ENCODE measurements at regions not wholly inside any gene's neighbourhood (a gene's known extent, or its start where the extent isn't known, plus 50 kb on each side); places are given as distances from the start of the nearest gene placed in this dataset.

DNA sequence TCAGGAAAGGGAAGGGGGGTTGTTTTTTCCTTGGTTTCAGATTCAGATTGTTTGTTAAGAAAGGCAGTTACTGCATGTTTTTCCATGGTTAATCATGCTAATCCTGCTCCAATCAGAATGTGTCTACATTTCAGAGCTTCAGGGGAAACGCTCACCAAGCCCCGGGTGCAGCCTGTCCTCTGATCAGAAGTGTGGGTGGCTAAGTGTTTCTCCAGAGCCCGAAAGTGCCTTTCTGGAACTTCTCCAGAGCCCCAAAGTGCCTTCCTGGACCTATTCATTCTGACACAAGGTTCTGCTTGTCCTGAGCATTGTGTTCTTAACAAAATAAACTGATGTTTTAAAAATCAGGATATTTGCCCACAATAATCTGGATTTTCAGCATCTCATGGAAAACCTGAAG lies 359.0 kb upstream of the ZNF521 start:
- no peak for DNase-seq

DNA sequence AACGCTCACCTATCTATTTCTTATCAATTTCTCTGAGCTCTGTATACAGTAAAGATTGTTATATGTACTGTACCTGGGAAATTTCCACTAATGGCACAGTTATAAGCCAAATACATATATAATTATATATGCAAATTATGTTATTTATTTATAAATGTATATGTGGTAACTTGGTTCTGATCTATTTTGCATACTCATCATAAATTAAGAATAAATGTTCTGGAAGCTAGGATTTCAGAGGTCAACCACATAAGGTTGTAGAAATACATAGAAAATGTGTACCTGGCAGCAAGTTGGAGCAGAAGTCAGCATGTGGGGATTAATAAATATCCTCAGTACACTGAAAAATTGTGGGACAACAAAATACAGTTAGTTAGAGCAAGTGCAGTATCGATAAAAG lies 353.7 kb upstream of the ZNF521 start:
- DNase-seq: no peak

DNA sequence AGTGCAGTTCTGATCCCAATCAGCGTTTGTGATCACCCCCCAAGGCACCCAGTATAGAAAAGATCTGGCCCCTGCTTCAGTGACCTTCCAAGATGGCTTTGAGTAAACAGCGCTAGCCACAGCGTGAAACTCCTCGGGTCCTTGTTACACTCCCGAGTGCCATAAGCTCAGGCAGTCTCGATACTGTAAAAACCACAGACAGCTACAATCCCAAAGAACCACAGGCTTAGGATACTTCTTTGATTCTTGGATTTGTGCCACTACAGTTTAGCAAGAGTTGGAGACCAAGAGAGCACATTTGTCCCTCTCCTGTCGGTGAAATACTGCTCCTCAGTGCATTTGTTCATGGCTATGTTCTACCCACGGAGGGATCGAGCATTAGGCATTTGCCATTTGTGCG lies 352.5 kb upstream of the ZNF521 start:
- DNase-seq: no peak

DNA sequence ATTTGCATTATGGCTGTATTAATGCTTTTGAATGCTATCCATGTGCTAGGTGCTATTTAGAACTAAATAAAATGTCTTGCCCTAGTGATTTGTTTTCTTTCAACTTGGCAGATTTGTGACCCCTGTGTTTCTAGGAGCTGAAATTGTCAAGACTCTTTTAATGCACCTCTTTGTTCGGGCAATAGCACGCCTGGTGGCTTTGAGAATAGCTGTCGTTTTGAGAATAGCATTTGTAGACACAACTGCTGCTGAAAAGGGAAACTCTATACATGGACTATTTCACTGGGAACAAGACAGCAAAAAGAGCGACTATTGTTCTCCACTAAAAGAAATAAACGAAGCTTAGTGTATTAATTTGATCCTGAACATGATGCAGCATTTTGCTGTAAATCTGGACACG lies 352.1 kb upstream of the ZNF521 start:
- DNase-seq: no peak

DNA sequence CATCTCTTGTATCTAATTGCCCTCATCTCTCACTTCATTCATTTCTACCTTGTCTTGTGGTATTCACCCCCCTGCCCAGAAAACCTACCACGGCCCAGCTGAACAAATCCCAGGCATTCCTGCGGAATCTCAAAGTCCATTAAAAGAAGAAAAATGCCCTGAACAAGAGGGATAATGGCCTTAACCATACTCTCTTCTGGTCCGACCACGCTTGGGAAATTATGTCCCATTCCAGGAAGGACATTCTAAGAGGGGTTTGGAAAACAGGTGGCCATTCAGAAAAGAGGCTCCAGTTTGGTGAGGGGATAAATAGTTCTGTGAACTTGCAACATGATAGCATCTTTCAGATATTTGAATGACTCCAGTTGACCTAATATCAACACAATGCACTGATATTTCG lies 349.9 kb upstream of the ZNF521 start:
- no peak for DNase-seq

DNA sequence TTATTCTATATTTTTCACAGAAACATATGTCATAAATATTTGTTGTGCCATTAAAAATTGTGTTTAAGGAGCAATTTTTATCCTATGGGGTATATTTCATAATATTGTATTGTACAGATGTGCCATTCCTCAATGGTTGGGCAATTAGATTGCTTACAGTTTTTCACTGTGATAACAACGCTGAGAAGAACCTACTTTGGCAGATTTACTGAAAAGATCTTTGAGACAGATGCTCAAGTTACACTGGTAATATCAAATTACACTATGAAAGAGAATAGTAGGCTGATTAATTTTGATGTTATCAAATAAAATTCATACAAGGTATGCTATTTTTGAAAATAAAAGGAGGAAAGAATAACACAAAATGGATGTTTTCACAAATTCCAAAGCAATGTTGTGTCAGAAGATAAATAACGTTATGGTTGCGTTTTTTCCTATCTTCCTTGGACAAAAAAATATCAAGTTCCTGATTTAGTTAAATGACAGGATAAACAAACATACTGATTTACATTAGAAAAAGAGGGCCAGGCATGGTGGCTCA lies 335.1 kb upstream of the ZNF521 start:
- DNase-seq: no peak

DNA sequence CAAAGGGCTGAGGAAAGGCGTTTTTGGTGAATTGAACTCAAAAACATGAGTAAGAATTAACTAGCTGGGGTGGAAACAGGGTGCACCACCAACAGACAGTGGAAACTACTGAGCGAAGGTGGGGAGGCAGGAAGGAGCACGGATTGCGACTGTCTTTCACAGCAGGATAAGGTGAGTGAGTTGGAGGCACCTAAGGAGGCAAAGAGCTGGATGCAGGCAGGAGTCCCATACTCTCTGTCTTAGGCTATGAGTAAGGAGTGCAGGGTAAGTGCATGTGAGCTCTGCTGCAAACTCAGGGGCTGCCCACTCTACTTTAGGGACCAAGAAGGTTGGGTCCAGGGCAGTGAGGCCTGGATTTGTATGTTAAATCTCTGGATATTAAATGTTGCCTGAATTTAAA lies 333.1 kb upstream of the ZNF521 start:
- no peak for DNase-seq

DNA sequence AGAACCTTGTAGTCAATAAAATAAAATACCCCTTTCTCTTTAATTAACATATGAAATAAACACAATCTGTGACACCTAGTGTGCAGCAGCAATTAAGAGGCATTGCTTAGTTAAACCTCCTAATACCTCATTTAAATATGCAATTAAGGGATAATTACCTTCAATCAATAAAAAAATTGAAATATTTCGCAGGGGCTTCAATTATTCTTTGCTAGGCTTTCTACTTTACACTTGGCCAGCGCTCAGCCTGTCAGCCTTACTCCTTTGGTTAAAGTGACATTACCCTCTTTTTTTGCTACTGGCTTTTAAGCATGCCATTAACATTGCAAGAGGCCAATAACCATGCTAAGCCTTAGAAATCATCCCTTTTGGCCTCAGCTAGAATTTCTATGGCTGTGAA lies 327.5 kb upstream of the ZNF521 start:
- DNase-seq: no peak

DNA sequence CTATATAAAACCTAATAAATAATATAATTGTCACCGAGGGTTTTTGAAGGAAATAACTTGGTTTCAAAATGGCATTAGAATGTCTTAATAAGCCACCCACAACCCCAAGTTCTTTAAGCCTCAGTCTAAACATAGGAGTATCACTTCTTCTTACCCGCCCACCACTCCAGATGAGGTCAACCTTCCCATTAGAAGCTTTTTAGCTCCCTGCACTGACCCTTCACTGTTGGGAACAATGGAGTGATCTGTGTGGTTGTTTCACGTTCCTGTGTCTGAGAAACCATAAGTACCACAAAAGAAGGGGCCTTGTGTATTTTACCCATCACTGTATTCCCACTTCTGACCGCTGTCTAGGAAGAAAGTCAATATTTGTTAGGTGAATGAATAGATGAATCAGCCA lies 326.3 kb upstream of the ZNF521 start:
- DNase-seq: no peak

DNA sequence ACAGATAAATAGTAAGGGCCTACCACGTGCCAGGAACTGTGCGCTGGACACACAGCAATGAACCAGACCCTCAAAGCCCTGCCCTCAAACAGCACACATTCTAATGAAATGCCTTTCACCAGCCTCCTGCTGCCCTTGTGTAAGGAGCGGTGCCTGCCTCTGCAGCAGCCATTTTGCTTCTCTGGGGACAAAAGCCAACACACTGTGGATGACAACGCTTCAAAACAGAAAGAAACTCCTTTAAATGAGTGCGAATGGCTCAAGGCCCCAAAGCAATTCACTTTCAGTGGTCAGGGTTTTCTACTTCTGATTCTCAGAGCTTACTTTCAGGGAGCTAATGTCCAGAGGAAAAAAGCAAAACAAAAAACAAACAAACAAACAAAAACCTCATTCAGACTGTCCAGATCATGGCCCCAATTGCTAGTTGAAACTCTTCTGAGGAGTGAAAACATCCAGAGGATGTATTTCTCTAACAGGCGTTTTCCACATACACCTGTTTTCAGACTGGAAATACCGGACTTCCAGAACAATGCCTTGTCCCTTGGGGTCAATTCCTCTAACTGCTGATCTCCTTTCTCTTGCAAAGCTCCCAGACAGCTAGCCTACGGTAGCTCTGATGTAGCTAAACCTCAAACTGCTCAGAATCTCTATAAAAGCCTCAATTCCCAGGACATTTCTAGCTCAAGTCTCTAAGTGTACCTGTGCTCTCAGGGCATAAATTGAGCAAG lies 323.3 kb upstream of the ZNF521 start:
- no peak for DNase-seq

DNA sequence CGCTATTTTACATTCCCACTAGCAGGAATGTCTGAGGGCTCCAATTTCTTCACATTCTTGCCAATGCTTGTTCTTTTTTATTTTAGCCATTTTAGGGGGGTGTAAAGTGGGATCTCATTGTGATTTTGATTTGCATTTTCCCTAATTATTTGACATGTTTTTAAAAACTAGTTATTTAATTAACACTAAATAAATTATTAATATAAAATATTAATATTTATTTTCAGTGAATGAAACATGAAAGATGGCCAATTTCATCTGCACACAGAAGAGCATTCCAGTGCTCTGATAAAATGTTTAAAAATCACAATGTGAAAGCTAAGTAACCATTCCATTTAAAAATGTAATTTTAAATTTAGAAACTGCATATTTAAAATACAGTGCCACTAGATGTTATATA lies 322.2 kb upstream of the ZNF521 start:
- DNase-seq: no peak

DNA sequence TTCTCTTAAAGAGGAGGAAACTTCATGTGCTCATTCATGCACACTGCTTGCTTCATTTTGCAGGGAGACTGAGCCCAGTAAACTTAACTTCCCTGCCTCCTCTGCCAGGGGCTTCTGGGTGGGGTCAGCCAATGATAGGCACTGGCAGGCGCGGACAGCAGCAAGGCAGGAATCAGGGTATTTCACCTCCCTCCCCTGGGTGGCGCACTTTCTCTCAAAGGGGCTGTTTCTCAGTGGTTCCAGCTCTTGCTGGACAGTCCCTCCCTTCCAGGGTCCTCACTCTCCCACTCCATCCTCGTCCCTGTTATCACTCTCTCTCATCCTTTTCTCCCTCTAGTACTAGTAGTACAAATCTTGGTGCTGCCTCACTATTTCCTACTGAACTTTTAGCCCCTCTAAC lies 320.5 kb upstream of the ZNF521 start:
- no peak for DNase-seq

DNA sequence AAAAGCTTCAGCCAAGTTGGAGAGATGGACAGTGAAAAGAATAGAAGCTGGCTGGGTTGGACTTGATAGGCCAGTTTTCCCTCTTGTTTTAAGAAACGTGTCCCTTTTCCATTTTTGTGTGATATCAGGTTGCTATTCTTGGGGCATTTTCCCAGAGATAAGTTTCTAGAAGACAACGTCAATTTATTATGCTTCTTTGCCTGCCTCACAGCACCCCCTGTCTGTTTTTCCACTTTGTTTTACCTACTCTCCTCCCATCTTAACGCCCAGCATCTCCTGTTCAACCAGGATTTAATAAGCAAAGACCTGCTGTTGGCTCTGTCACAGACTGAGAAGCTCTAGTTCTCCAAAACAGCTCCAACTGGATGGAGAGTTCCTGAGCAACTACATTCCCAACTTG lies 317.8 kb upstream of the ZNF521 start:
- DNase-seq: no peak

DNA sequence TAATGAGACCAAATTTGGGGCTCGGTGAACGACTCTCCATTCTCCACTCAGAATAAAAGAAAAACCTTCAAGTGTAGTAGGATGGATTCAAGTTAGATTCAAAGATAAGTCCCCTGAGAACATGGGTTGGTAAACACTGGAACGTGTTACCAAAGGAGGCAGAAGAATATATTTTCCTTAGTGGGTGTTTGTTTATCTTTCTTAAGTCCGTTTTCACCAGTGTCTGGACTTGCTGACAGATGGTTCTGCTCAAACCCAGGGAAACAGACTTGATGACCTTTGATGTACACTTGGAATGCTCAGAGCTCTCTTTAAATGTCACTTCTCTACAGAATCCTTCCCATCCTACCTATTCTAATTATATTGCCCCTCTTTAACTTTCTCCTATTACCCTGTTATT lies 310.3 kb upstream of the ZNF521 start:
- DNase-seq: no peak

DNA sequence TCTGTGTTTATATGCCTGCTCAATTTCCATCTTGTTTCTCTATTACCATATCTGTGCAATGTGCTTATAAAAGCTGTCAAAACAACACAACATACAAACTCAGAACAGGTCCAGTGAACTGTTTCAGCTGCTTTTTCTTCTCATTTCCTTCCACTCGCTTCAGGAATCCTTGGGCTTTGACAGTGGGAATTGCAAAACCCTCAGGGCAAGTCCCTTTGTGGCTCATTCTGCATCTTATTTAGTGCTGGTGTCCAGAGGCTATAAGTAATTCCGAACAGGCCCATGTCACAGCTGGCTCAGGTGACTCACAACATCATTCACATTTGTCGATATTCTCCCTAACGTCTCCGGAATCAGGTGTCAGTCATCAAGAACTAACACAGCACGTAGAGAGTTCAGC lies 309.9 kb upstream of the ZNF521 start:
- no peak for DNase-seq

DNA sequence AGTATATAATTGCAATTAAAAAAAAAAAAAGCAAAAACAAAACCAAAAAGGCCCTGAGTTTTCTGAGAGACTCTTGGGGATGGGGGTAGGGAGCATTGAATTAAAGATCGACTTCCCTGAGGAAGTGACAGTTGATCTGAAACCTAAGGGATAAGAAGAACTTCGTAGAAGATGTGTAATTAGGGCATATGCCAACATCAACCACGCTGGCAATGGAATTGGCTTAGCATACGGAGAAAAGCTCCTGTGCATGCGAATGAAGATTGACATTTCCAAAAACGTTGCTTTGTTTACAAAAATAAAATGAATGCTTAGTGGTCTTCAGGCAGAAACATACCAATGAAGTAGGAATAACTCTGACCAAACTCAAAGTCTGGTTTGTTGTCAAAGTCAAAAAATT lies 307.6 kb upstream of the ZNF521 start:
- DNase-seq: no peak

DNA sequence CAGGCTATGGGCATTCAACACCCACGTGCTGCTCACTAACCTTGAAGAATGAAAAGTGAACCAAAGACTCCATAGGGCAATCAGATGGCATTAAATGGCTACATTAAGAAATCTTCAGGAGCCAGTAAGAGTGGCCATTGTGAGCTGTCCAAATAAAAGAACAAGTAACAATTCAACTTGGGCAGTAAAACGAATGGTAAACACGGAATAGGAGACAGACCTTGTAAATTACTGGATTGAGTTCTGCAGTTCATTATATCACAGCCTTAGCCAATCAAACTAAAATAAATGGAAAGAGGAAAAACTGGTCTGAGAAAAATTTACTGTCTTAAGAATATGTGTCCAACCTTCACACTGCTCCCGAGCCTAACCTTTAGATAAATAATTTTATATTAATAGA lies 306.5 kb upstream of the ZNF521 start:
- DNase-seq: no peak

DNA sequence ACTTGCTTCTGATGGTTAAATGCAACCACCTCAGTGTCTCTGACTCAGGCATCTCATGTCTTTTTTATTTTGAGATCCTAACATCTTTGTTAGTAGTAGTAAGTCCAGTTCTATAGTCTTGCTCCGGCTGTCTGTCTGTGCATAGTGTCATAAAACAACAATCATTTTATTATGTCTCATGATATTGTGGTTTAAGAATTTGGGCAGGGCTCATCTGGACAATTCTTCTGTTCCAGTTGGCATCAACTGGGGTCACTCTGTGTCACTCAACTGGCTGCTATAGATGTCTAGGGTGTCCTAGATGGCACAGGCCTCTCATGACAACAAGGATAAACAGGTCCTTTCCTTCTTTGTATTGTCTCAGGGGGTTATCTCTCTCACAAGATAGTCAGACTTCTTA lies 299.6 kb upstream of the ZNF521 start:
- DNase-seq: no peak

DNA sequence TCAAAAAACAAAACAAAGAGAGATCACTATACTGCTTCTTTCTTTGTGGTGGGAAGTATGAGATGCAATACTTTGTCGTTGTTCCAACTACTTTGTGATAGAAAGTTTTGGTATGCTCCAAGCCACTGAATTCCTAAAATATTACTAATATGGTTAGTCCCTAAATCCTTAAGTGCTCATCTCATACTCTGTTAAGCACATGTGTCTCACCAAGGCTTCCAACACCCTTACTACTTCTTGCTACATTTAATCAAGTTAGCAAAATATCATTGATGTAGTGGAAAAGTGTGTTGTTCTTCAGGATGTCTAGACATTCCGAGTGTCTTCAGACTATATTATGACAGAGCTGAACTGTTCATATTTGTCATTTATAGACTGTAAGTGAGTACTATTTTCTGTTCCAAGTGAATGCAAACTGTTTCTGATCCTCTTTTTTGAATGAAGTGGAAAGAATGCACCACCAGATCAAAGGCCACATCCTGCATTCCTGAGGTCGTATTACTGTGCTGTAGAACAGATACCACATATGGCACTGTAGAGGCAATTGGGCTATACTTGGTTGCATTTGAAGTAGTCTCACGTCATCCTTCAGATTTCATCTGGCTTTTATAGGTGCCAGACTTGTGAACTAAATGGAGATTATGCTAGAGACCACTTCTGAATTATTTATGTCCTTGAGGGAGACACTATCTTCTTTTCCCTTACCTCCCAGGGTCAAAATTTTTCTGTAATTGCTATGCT lies 298.4 kb upstream of the ZNF521 start:
- DNase-seq: no peak

DNA sequence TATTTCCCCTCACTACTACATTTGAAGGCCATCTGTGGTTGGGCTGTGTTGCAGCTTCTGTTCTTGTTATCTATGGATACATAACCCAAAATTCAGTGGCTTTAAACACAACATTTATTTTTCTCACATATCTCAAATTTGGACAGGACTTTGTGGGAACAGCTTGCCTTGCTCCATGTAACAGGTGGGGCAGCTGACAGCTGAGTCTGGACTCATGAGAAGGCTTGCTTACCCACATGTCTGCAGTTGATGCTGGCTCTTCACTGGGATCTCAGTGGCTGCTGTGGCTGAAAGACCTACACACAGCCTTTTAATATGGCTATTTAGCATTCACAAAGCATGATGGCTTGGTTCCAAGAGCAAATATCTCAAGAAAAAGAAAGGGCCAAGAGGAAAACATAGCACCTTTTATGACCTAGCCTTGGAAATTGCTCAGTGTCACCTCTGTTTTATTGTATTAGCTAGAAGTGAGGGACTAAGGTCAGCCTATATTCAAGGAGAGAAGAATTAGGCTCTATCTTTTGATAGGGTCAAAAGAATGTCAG lies 296.8 kb upstream of the ZNF521 start:
- no peak for DNase-seq

DNA sequence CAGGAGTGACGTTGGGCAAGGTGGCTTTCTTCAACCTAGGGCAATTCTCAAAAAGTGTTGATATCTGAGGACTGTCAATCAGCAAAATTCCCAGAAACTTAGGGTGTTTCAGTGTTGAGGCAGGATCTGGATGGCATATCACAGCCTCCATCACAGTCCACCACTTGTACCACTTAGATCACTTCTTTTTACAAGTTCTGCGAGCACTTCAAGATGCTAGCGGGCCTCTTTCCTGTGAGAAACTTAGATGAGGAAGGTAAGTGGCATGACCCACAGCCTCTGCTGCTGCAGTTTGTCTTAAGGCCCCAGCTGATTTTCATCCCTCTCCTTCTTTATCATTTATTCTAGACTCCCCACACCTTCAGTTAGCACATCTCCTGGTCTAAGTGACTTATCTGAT lies 295.4 kb upstream of the ZNF521 start:
- no peak for DNase-seq

DNA sequence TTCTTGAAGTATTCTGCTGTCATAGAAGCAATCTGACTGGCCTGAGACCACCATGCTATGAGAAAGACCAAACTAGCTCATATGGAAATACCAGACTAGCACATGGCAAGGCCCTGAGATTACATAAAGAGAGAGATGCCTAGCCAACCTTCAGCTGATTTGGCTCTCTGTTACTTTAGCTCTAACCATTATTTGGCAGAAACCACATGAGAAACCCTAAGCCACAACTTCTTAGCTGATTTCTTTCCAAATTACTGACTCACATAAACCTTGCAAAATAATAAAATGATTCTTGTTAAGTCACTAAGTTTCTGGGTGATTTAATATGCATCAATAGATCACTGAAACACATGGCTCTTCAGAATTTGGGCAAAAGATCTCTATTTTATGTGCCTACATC lies 295.0 kb upstream of the ZNF521 start:
- no peak for DNase-seq

DNA sequence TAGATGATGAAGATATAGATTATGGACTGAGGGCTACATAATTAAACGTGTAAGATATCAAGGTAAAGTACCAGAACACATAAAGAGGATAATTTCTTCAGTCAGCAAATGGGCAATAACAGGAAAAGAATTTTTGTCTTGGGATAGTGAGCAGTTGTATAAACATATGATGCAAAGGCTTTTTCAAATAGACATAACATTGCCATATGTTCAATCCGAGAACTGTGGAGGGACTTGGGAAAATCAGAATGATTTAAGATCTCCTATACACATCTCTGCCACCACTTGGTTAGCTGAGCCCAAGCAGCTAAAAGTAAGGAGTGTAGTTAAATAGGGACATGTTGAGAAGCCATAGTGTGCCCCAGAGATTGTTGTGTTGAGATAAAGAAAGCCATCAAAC lies 287.6 kb upstream of the ZNF521 start:
- no peak for DNase-seq

DNA sequence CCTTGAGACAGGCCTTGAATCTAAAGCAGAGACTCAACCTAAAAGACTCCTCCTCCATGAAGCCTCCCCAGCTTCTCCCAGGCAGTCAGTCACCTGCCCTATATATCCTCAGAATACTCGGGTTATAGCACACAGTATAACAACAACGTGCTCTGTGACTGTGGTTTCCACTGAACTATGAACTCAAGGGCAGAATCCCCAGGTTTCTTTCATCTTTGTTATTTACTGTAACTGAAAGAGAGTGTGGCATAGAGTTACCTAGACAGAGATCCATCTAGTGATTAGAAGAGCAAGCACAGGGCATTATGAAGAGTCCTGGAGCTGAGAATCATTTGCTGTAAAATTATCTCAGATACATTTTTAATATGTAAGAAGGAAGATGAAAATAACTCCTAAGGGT lies 281.6 kb upstream of the ZNF521 start:
- DNase-seq: no peak
